22Rv1 (cell line): ENCODE measurements at regions not wholly inside any gene's neighbourhood (a gene's known extent, or its start where the extent isn't known, plus 50 kb on each side); places are given as distances from the start of the nearest gene placed in this dataset.
"Not testable (repeated sequence)": the region's sequence is repeated elsewhere in the genome, so short reads cannot be mapped to it uniquely, and the experiment has no call there.

Source experiments
- H3K27ac ChIP-seq: fragments of 450-650 bp; 2 replicates; pipeline ENCODE4 v1.5.1; 2017
- ZFX ChIP-seq: fragments of 450-650 bp; IDR thresholded peaks from 2 replicates; pipeline ENCODE4 v1.6.1; 2017; ENCODE audit warnings: antibody characterized with exemption, borderline replicate concordance
- TF ChIP-seq, protein P1 (sequence below): fragments of 450-650 bp; IDR thresholded peaks from 2 replicates; pipeline ENCODE4 v1.5.1; 2017; ENCODE audit warnings: mild to moderate bottlenecking

- no peak overlapping the region for H3K27ac ChIP-seq
- no peak for TF ChIP-seq ZFX
- TF ChIP-seq, protein P1, sequence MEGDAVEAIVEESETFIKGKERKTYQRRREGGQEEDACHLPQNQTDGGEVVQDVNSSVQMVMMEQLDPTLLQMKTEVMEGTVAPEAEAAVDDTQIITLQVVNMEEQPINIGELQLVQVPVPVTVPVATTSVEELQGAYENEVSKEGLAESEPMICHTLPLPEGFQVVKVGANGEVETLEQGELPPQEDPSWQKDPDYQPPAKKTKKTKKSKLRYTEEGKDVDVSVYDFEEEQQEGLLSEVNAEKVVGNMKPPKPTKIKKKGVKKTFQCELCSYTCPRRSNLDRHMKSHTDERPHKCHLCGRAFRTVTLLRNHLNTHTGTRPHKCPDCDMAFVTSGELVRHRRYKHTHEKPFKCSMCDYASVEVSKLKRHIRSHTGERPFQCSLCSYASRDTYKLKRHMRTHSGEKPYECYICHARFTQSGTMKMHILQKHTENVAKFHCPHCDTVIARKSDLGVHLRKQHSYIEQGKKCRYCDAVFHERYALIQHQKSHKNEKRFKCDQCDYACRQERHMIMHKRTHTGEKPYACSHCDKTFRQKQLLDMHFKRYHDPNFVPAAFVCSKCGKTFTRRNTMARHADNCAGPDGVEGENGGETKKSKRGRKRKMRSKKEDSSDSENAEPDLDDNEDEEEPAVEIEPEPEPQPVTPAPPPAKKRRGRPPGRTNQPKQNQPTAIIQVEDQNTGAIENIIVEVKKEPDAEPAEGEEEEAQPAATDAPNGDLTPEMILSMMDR: no peak
Observed at GRCh38 chr10:60525716-60526585, 136.3 kb upstream of the ANK3 start.

GRCh38 chr10:60524541-60524940 is 134.9 kb upstream of the ANK3 start:
- no peak for TF ChIP-seq ZFX
- TF ChIP-seq, protein P1: no peak

DNA sequence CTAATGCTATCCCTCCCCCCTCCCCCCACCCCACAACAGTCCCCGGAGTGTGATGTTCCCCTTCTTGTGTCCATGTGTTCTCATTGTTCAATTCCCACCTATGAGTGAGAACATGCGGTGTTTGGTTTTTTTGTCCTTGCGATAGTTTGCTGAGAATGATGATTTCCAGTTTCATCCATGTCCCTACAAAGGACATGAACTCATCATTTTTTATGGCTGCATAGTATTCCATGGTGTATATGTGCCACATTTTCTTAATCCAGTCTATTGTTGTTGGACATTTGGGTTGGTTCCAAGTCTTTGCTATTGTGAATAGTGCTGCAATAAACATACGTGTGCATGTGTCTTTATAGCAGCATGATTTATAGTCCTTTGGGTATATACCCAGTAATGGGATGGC is 133.7 kb upstream of the ANK3 start:
- H3K27ac ChIP-seq: not testable (repeated sequence)

More at GRCh38 chr10:60524541-60524940, 134.9 kb upstream of the ANK3 start:
- no peak overlapping the region for H3K27ac ChIP-seq

DNA sequence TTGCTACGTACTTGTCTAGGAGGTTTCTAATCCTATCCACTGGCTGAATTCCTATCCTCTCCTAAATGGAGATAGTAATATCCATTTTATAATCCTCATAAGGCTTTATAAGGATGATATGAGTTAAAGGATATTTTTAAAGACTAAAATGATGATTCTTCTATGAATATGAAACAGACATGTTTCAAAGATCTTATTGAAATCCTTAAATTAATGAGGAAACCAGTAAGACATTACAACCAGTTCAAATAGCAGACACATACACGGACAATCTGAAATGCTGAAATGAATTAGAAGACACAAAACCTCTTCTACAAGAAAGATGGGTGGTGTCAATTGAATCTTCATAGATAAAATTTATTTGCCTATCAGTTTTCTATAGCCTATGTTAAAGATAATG is 132.9 kb upstream of the ANK3 start:
- TF ChIP-seq ZFX: no peak
- TF ChIP-seq, protein P1: no peak
- H3K27ac ChIP-seq: no peak overlapping the region

DNA sequence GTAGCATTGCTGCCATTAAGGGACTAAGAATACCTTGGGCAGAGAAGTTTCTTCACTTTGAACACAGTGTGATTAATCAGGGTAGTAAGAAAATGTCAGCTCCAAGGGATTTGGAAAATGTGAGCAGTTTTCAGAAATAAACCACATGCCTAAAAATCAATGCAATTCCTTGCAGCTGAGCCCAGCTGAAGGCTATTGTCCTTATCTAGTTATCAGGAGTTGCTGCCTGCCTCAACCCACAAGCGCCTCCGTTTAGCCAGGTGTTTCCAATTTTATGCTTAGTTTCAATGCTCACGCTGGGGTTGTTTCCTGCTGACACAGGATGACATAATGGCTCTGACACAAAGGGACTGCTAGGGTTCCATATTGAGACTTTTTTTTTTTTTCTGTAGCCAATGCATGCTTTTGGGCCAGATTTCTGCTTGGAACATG is 132.3 kb upstream of the ANK3 start:
- TF ChIP-seq, protein P1: no peak
- TF ChIP-seq ZFX: no peak
- no peak overlapping the region for H3K27ac ChIP-seq

DNA sequence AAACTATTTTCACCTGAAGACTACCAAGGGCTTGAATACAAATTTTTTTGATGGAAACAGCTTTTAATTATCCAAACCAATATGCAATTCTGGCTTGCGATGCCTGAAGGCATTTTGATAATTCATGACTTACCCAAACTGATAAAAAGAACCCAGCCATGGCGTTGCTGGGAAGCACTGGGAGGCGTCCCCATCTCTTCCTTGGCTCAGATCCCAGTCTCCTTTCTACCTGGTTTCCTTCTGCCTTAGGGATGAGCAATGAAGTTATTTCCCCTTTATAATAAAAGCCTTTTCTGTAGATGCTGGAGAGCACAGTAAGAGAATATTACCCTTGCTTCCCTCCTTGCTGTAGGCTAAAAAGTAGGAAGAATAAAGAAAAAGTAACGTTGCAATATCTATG is 129.1 kb upstream of the ANK3 start:
- no peak overlapping the region for H3K27ac ChIP-seq
- TF ChIP-seq, protein P1: no peak
- TF ChIP-seq ZFX: no peak

GRCh38 chr10:60517805-60518204 is 128.1 kb upstream of the ANK3 start:
- TF ChIP-seq, protein P1: no peak
- TF ChIP-seq ZFX: no peak
- H3K27ac ChIP-seq: no peak overlapping the region
